ENCODE measurements at regions not wholly inside any gene's neighbourhood (a gene's known extent, or its start where the extent isn't known, plus 50 kb on each side); places are given as distances from the start of the nearest gene placed in this dataset.
"Not testable (repeated sequence)": the region's sequence is repeated elsewhere in the genome, so short reads cannot be mapped to it uniquely, and the experiment has no call there.

DNA sequence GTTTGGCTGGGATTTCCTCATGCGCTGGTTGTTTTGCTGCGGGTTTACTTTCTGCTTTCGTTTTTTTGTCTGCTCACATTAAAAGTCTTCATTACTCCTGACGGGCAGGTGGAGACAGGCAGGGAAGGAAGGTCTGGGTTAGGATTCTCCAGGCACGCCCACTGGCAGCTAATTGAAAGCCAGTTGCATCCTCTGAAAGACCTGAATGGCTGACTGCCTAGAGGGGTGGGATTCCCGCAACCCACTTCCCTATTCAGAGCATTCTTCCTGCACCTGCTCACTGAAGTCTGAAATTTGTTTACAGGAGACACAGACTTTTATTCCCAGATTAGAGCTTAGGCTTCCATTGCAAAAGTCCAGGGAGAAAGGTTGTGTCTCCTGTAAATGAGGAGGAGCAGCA is 172.0 kb downstream of the UQCRFS1 start:
- ATAC-seq (no peak), FAIRE-seq (no peak), DNase-seq (ENCODE audit: low read depth in 1 of 2, low spot score in 1 of 2) (no peak)
- Histone ChIP-seq H3K27ac (no peak overlapping the region), H3K4me3 (no peak overlapping the region), H3K9me3 (peaks cover 16% of the 10 kb centered on the region; the same call in 2 of the 3 replicates), H3K4me2 (no peak overlapping the region), H3K4me1 (no peaks in the 10 kb centered on the region)
- TF ChIP-seq NFE2L2 (conservative IDR thresholded peaks at IDR 0.05; ENCODE audit: low read length) (no peak), HES2 (IDR thresholded peaks at IDR 0.05) (no peak), RNF2 (IDR thresholded peaks at IDR 0.05; ENCODE audit: borderline replicate concordance, low read depth) (peak; percentile 66; the same call in 1 of the 2 replicates)
- WGBS (ENCODE audit: missing lambda C conversion rate), result 44% methylated on average over 6 of the region's 6 CpGs
- CTCF ChIA-PET, result interaction anchor here (1.8 kb wide), 1 partner anchor 11 kb away, joined by 5 read pairs; no protein-coding TSS in a partner anchor
- POLR2A ChIA-PET, result no interaction called here

DNA sequence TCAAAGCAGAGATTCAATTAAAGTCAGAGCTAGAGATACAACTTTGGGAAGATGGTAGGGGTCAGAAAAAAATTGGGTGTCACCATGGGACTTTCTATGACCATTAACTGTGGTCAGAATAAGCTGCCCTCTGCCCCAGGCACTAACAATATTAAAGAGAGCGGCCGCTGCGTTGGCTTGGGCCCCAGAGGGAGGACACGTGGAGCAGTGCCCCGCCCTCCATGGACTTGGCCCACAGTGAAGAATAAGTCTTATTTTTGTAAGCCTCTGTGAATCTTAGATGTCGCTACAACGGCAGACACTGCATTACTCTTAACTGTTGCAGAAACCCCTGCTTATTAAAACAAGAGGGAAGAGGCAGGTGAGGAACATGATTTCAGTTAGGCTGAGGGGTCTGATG is 172.7 kb downstream of the UQCRFS1 start:
- DNase-seq (ENCODE audit: low read depth in 1 of 2, low spot score in 1 of 2) (no peak), ATAC-seq (no peak), FAIRE-seq (no peak)
- no peaks in the 10 kb centered on the region for H3K4me1 ChIP-seq
- no peak overlapping the region for H3K27ac ChIP-seq
- POLR2A ChIA-PET, result no interaction called here
- 27% methylated on average over 7 of the region's 7 CpGs for WGBS (ENCODE audit: missing lambda C conversion rate)
- H3K9me3 ChIP-seq, result peaks cover 10% of the 10 kb centered on the region; the same call in 2 of the 3 replicates
- H3K4me3 ChIP-seq, result no peak overlapping the region
- CTCF ChIA-PET, result no interaction called here
- TF ChIP-seq, protein P1, sequence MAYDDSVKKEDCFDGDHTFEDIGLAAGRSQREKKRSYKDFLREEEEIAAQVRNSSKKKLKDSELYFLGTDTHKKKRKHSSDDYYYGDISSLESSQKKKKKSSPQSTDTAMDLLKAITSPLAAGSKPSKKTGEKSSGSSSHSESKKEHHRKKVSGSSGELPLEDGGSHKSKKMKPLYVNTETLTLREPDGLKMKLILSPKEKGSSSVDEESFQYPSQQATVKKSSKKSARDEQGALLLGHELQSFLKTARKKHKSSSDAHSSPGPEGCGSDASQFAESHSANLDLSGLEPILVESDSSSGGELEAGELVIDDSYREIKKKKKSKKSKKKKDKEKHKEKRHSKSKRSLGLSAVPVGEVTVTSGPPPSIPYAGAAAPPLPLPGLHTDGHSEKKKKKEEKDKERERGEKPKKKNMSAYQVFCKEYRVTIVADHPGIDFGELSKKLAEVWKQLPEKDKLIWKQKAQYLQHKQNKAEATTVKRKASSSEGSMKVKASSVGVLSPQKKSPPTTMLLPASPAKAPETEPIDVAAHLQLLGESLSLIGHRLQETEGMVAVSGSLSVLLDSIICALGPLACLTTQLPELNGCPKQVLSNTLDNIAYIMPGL (CRISPR knock-in tag; IDR thresholded peaks at IDR 0.05; ENCODE audit: borderline replicate concordance), result no peak
- no peak for TF ChIP-seq TFCP2L1 (CRISPR knock-in tag; IDR thresholded peaks at IDR 0.05)
- no peak for TF ChIP-seq CHD2 (IDR thresholded peaks at IDR 0.05; ENCODE audit: low read length, partially characterized antibody)
- TF ChIP-seq TP53 (CRISPR knock-in tag; IDR thresholded peaks at IDR 0.05), result no peak
- no peak for TF ChIP-seq RCOR1 (IDR thresholded peaks at IDR 0.05; ENCODE audit: low read depth, low read length)
- TF ChIP-seq ZNF302 (CRISPR knock-in tag; IDR thresholded peaks at IDR 0.05), result no peak
- H3K4me2 ChIP-seq, result no peak overlapping the region

DNA sequence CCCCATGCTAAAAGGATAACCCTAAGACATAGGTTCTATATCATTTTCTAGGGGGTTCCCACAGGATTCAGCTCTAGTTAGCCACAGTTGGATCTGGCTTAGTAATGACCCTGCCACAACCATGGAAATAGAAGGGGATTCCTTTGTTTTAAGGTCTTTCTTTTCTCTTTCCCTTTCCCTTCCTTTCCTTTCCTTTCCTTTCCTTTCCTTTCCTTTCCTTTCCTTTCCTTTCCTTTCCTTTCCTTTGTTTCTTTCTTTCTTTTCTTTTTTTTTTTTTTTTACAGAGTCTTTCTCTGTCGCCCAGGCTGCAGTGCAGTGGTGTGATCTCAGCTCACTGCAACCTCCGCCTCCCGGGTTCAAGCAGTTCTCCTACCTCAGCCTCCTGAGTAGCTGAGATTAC is 173.9 kb downstream of the UQCRFS1 start:
- H3K4me2 ChIP-seq; H3K4me3 ChIP-seq; ATAC-seq; FAIRE-seq; H3K4me1 ChIP-seq; POLR2A ChIA-PET; DNase-seq (ENCODE audit: low read depth in 1 of 2, low spot score in 1 of 2); H3K27ac ChIP-seq; H3K9me3 ChIP-seq: not testable (repeated sequence)
- CTCF ChIA-PET, result interaction anchor here (1.3 kb wide), 1 partner anchor 489 kb away, joined by 3 read pairs; no protein-coding TSS in a partner anchor
- WGBS (ENCODE audit: missing lambda C conversion rate), result 30% methylated on average over 3 of the region's 3 CpGs

GRCh38 chr19:29031216-29031615 is 181.7 kb downstream of the UQCRFS1 start:
- TF ChIP-seq HES2 (IDR thresholded peaks at IDR 0.05) (no peak), FOSB (CRISPR knock-in tag; IDR thresholded peaks at IDR 0.05) (no peak), POLR2AphosphoS2 (conservative IDR thresholded peaks at IDR 0.05; ENCODE audit: low read length) (no peak), HOXB13 (CRISPR knock-in tag; IDR thresholded peaks at IDR 0.05; ENCODE audit: low read depth) (no peak), NR3C1 (IDR thresholded peaks at IDR 0.05) (no peak), ESRRA (IDR thresholded peaks at IDR 0.05; ENCODE audit: borderline replicate concordance, low read length) (no peak), ZFP36 (IDR thresholded peaks at IDR 0.05; ENCODE audit: borderline replicate concordance, partially characterized antibody) (no peak), FOSL2 (IDR thresholded peaks at IDR 0.05) (no peak), FOSL2 (CRISPR knock-in tag; IDR thresholded peaks at IDR 0.05) (no peak), RARB (CRISPR knock-in tag; IDR thresholded peaks at IDR 0.05) (no peak), SMC3 (IDR thresholded peaks at IDR 0.05) (no peak), MAZ (IDR thresholded peaks at IDR 0.05; ENCODE audit: borderline replicate concordance, low read depth, low read length) (no peak), CHD2 (IDR thresholded peaks at IDR 0.05; ENCODE audit: low read length, partially characterized antibody) (no peak), RAD21 (conservative IDR thresholded peaks at IDR 0.05 in 1 of 2, IDR thresholded peaks at IDR 0.05 in 1 of 2) (no peak), JUN (IDR thresholded peaks at IDR 0.05) (no peak), RFX5 (IDR thresholded peaks at IDR 0.05) (no peak), HDAC2 (IDR thresholded peaks at IDR 0.05) (no peak)
- TF ChIP-seq, protein P2, sequence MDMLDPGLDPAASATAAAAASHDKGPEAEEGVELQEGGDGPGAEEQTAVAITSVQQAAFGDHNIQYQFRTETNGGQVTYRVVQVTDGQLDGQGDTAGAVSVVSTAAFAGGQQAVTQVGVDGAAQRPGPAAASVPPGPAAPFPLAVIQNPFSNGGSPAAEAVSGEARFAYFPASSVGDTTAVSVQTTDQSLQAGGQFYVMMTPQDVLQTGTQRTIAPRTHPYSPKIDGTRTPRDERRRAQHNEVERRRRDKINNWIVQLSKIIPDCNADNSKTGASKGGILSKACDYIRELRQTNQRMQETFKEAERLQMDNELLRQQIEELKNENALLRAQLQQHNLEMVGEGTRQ (IDR thresholded peaks at IDR 0.05), result no peak
- TF ChIP-seq, protein P3, sequence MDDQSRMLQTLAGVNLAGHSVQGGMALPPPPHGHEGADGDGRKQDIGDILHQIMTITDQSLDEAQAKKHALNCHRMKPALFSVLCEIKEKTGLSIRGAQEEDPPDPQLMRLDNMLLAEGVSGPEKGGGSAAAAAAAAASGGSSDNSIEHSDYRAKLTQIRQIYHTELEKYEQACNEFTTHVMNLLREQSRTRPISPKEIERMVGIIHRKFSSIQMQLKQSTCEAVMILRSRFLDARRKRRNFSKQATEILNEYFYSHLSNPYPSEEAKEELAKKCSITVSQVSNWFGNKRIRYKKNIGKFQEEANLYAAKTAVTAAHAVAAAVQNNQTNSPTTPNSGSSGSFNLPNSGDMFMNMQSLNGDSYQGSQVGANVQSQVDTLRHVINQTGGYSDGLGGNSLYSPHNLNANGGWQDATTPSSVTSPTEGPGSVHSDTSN (IDR thresholded peaks at IDR 0.05), result no peak
- FAIRE-seq (no peak), DNase-seq (ENCODE audit: low read depth in 1 of 2, low spot score in 1 of 2) (no peak), ATAC-seq (no peak)
- Histone ChIP-seq H3K9me3 (peaks cover 18% of the 10 kb centered on the region; the same call in 2 of the 3 replicates), H3K4me1 (no peaks in the 10 kb centered on the region), H3K4me2 (no peak overlapping the region), H3K4me3 (no peak overlapping the region), H3K27ac (no peak overlapping the region)
- CTCF ChIA-PET, result no interaction called here
- WGBS (ENCODE audit: missing lambda C conversion rate), result 2% methylated on average over 1 of the region's 1 CpG
- POLR2A ChIA-PET, result no interaction called here

Data from A549 (cell line).